B cell (primary cell): ENCODE measurements at regions not wholly inside any gene's neighbourhood (a gene's known extent, or its start where the extent isn't known, plus 50 kb on each side); places are given as distances from the start of the nearest gene placed in this dataset.

Source experiments
- ATAC-seq: fragments of 200-7000 bp; cut with Tn5 transposase; one replicate; pipeline ENCODE4 v1.10.0; 2021; ENCODE audit warnings: low read depth, mild to moderate bottlenecking, moderate number of reproducible peaks, moderate library complexity
- CTCF ChIA-PET: fragments of 350-600 bp; sonication (Branson Sonifier 250); formaldehyde crosslinking; loops from one replicate; lab custom pipeline; 2021; ENCODE audit warnings: antibody characterized with exemption, inconsistent platforms; lab: Charles Lee
- POLR2A ChIA-PET: fragments of 350-600 bp; sonication (Branson Sonifier 250); formaldehyde crosslinking; loops from one replicate; lab custom pipeline; 2021; ENCODE audit warnings: antibody characterized with exemption; lab: Charles Lee
- DNase-seq: peaks from one replicate; pipeline ENCODE4 v3.0.0; 2013
- H2AFZ ChIP-seq: 2 replicates; pipeline ENCODE4 v1.6.1; 2012; ENCODE audit warnings: mild to moderate bottlenecking, low read depth, low read length; ENCODE audit not compliant: insufficient read depth, poor library complexity, severe bottlenecking
- H3K27ac ChIP-seq, 2 donors: 1 replicate in 1 of 2; 2 replicates in 1 of 2; pipeline ENCODE4 v1.5.1; 2012 to 2013; ENCODE audit warnings: low read length in 2 of 2, mild to moderate bottlenecking in 2 of 2, moderate library complexity in 1 of 2
- H3K27me3 ChIP-seq, 4 experiments: fragments of 200-600 bp in 1 of 4; sonication (generic) in 1 of 4; replicated peaks in 1 of 4; 1 replicate in 2 of 4; 2 replicates in 2 of 4; pipeline versions ENCODE4 v1.6.1 to v1.7.0; 2013 to 2016; ENCODE audit warnings: low read length in 3 of 4, mild to moderate bottlenecking in 2 of 4, mixed read lengths in 1 of 4, moderate library complexity in 1 of 4; ENCODE audit not compliant: insufficient read depth in 4 of 4, control insufficient read depth in 3 of 4; ENCODE audit errors: control extremely low read depth in 1 of 4
- H3K36me3 ChIP-seq, 2 experiments: replicated peaks in 1 of 2; 1 replicate in 1 of 2; 2 replicates in 1 of 2; pipeline versions ENCODE4 v1.6.1 to v1.7.1; 2013; ENCODE audit warnings: low read length in 1 of 2; ENCODE audit not compliant: insufficient read depth in 2 of 2, control insufficient read depth in 1 of 2; ENCODE audit errors: control extremely low read depth in 1 of 2, extremely low read depth in 1 of 2
- H3K4me1 ChIP-seq, 2 donors: fragments of 200-600 bp in 1 of 2; sonication (generic) in 1 of 2; 1 replicate in 1 of 2; 2 replicates in 1 of 2; pipeline versions ENCODE4 v1.5.1 to v1.6.1; 2013 to 2017; ENCODE audit warnings: low read length in 2 of 2; ENCODE audit not compliant: control insufficient read depth in 2 of 2, insufficient read depth in 2 of 2
- H3K4me2 ChIP-seq: replicated peaks from 2 replicates; pipeline ENCODE3; 2012; ENCODE audit warnings: mild to moderate bottlenecking, low read depth, low read length; ENCODE audit not compliant: poor library complexity, severe bottlenecking
- H3K4me3 ChIP-seq, 5 experiments: fragments of 200-600 bp in 1 of 5; sonication (generic) in 1 of 5; 1 replicate in 3 of 5; 2 replicates in 2 of 5; pipeline versions ENCODE4 v1.5.1 to v1.7.0; 2011 to 2016; ENCODE audit warnings: low read length in 4 of 5, mild to moderate bottlenecking in 4 of 5, low read depth in 2 of 5, control low read depth in 1 of 5, moderate library complexity in 1 of 5; ENCODE audit not compliant: insufficient read depth in 1 of 5; ENCODE audit errors: control extremely low read depth in 1 of 5, extremely low read depth in 1 of 5
- H3K79me2 ChIP-seq: fragments of 200-600 bp; sonication (generic); one replicate; pipeline ENCODE4 v1.6.0; 2016; ENCODE audit warnings: low read length; ENCODE audit not compliant: control insufficient read depth, insufficient read depth
- H3K9ac ChIP-seq: fragments of 200-600 bp; sonication (generic); 2 replicates; pipeline ENCODE4 v1.6.1; 2017; ENCODE audit warnings: mild to moderate bottlenecking, low read length, moderate library complexity
- H3K9me3 ChIP-seq, 3 donors: one replicate each; pipeline versions ENCODE4 v1.6.1 to v1.7.1; 2013; ENCODE audit warnings: low read length in 2 of 3; ENCODE audit not compliant: control insufficient read depth in 2 of 3, insufficient read depth in 1 of 3; ENCODE audit errors: control extremely low read depth in 1 of 3
- H4K20me1 ChIP-seq: 2 replicates; pipeline ENCODE4 v1.6.0; 2012; ENCODE audit warnings: mild to moderate bottlenecking, low read length; ENCODE audit not compliant: insufficient read depth, control insufficient read depth, poor library complexity, severe bottlenecking
- H3K27ac Mint-ChIP-seq: one replicate; pipeline ENCODE4 v1.8.0; 2021; ENCODE audit warnings: mixed read lengths
- H3K27me3 Mint-ChIP-seq: one replicate; pipeline ENCODE4 v1.8.0; 2021; ENCODE audit warnings: mixed read lengths
- H3K4me1 Mint-ChIP-seq: one replicate; pipeline ENCODE4 v1.8.0; 2021; ENCODE audit warnings: mixed read lengths
- H3K4me3 Mint-ChIP-seq: one replicate; pipeline ENCODE4 v1.8.0; 2021; ENCODE audit warnings: mixed read lengths
- H3K9me3 Mint-ChIP-seq: one replicate; pipeline ENCODE4 v1.8.0; 2022; ENCODE audit warnings: mixed read lengths; ENCODE audit not compliant: insufficient read depth
- CTCF ChIP-seq: fragments of 200-600 bp; IDR thresholded peaks from one replicate; pipeline ENCODE4 v1.8.0; 2022; ENCODE audit warnings: antibody characterized with exemption, mild to moderate bottlenecking
- EZH2 ChIP-seq: IDR thresholded peaks from 2 replicates; pipeline ENCODE4 v1.6.1; 2012; ENCODE audit warnings: borderline replicate concordance, low read depth, mild to moderate bottlenecking, moderate library complexity, low read length; ENCODE audit not compliant: insufficient read depth, poor library complexity, severe bottlenecking
- WGBS: methylation state at CpG from one replicate; pipeline ENCODE4 v1.1.5; 2013; ENCODE audit warnings: missing lambda C conversion rate; ENCODE audit not compliant: insufficient coverage; 5-methylcytosine and 5-hydroxymethylcytosine counted together
- intact Hi-C: fragments of 100-400 bp; cut with micrococcal nuclease; formaldehyde crosslinking; loops from one replicate; pipeline ENCODE4 v1.10.0; 2022

- H3K27me3 Mint-ChIP-seq: no peaks in the 10 kb centered on the region
- DNase-seq (no peak), ATAC-seq (no peak)
- intact Hi-C loops: no loop called here
- H4K20me1 ChIP-seq: no peaks in the 10 kb centered on the region
- CTCF ChIA-PET: no interaction called here
- H3K4me1 Mint-ChIP-seq: peaks cover 25% of the 10 kb centered on the region
- TF ChIP-seq CTCF: no peak
- TF ChIP-seq EZH2: no peak
- H2AFZ ChIP-seq: no peak overlapping the region
- peaks cover 10 to 23% of the 10 kb centered on the region in 2 donors for H3K4me1 ChIP-seq
- H3K4me3 Mint-ChIP-seq: no peak overlapping the region
- H3K4me2 ChIP-seq: peak overlapping the region; percentile 1
- H3K9ac ChIP-seq: no peak overlapping the region
- H3K9me3 Mint-ChIP-seq: no peaks in the 10 kb centered on the region
- no peaks in the 10 kb centered on the region for H3K36me3 ChIP-seq
- no peak overlapping the region for H3K27ac ChIP-seq
- H3K79me2 ChIP-seq: no peaks in the 10 kb centered on the region
- no peaks in the 10 kb centered on the region for H3K9me3 ChIP-seq
- H3K27me3 ChIP-seq: no peaks in the 10 kb centered on the region
- H3K4me3 ChIP-seq: no peak overlapping the region
- no CpG with 5 or more reads among the region's 1 CpG for WGBS
- POLR2A ChIA-PET: no interaction called here
- H3K27ac Mint-ChIP-seq: peak overlapping the region; percentile 4
Observed at GRCh38 chr5:54705994-54706653, 188.6 kb downstream of the SNX18 start.

- WGBS: no CpG with 5 or more reads among the region's 3 CpGs
- TF ChIP-seq CTCF (no peak), EZH2 (no peak)
Observed at GRCh38 chr5:54704825-54705224, 187.3 kb downstream of the SNX18 start.

More at GRCh38 chr5:54704825-54705224, 187.3 kb downstream of the SNX18 start:
- ChIA-PET CTCF (no interaction called here), POLR2A (no interaction called here)
- Histone ChIP-seq H3K4me3 (no peak overlapping the region), H3K9me3 (no peaks in the 10 kb centered on the region), H3K4me1 (peaks cover 10 to 23% of the 10 kb centered on the region in 2 donors), H4K20me1 (no peaks in the 10 kb centered on the region), H3K27ac (no peak overlapping the region), H3K9ac (no peak overlapping the region), H3K27me3 (no peaks in the 10 kb centered on the region), H3K4me2 (no peak overlapping the region), H3K36me3 (no peaks in the 10 kb centered on the region), H2AFZ (no peak overlapping the region), H3K79me2 (no peaks in the 10 kb centered on the region)
- intact Hi-C loops: loop anchor here (5.0 kb wide), 1 partner anchor 37 kb away; no protein-coding TSS in a partner anchor
- DNase-seq (no peak), ATAC-seq (no peak)
- Mint-ChIP-seq H3K27me3 (no peaks in the 10 kb centered on the region), H3K4me3 (no peak overlapping the region), H3K27ac (no peak overlapping the region), H3K9me3 (no peaks in the 10 kb centered on the region), H3K4me1 (peaks cover 25% of the 10 kb centered on the region)
